ENCODE measurements at regions not wholly inside any gene's neighbourhood (a gene's known extent, or its start where the extent isn't known, plus 50 kb on each side); places are given as distances from the start of the nearest gene placed in this dataset.
"Not testable (repeated sequence)": the region's sequence is repeated elsewhere in the genome, so short reads cannot be mapped to it uniquely, and the experiment has no call there.

GRCh38 chr20:40861427-40862008 lies 167.1 kb upstream of the TOP1 start:
- no peak for DNase-seq

GRCh38 chr20:40863355-40863919 lies 165.2 kb upstream of the TOP1 start:
- no peak for DNase-seq

GRCh38 chr20:40864470-40864869 lies 164.2 kb upstream of the TOP1 start:
- no peak for DNase-seq

- no peak for DNase-seq
Observed at GRCh38 chr20:40865095-40865494, 163.5 kb upstream of the TOP1 start.

- no peak for DNase-seq
Observed at GRCh38 chr20:40866056-40866455, 162.6 kb upstream of the TOP1 start.

- peak; percentile 77 for DNase-seq
Observed at GRCh38 chr20:40868551-40869217, 159.9 kb upstream of the TOP1 start.

- no peak for DNase-seq
Observed at GRCh38 chr20:40869218-40870147, 159.1 kb upstream of the TOP1 start.

- no peak for DNase-seq
Observed at GRCh38 chr20:40875116-40876085, 153.2 kb upstream of the TOP1 start.

- DNase-seq = not testable (repeated sequence)
Observed at GRCh38 chr20:40878099-40878498, 150.5 kb upstream of the TOP1 start.

GRCh38 chr20:40880063-40880728 lies 148.4 kb upstream of the TOP1 start:
- DNase-seq = no peak

- no peak for DNase-seq
Observed at GRCh38 chr20:40880729-40881109, 147.9 kb upstream of the TOP1 start.

- DNase-seq = no peak
Observed at GRCh38 chr20:40882152-40882551, 146.5 kb upstream of the TOP1 start.

GRCh38 chr20:40883097-40883496 lies 145.5 kb upstream of the TOP1 start:
- DNase-seq = no peak

- no peak for DNase-seq
Observed at GRCh38 chr20:40887105-40887504, 141.5 kb upstream of the TOP1 start.

- DNase-seq = not testable (repeated sequence)
Observed at GRCh38 chr20:40889266-40889665, 139.4 kb upstream of the TOP1 start.

- DNase-seq = no peak
Observed at GRCh38 chr20:40890181-40890580, 138.4 kb upstream of the TOP1 start.

GRCh38 chr20:40890635-40891034 lies 138.0 kb upstream of the TOP1 start:
- DNase-seq = no peak

GRCh38 chr20:40891351-40891750 lies 137.3 kb upstream of the TOP1 start:
- DNase-seq = no peak

- no peak for DNase-seq
Observed at GRCh38 chr20:40892642-40893041, 136.0 kb upstream of the TOP1 start.

GRCh38 chr20:40893610-40894236 lies 134.9 kb upstream of the TOP1 start:
- no peak for DNase-seq

GRCh38 chr20:40894237-40894630 lies 134.4 kb upstream of the TOP1 start:
- DNase-seq = no peak
